Kidney tubule cell (primary cell): ENCODE measurements at regions not wholly inside any gene's neighbourhood (a gene's known extent, or its start where the extent isn't known, plus 50 kb on each side); places are given as distances from the start of the nearest gene placed in this dataset.

ENCODE experiments used
- DNase-seq: peaks from one replicate; pipeline ENCODE4 v3.0.0-alpha.2; 2018; ENCODE audit warnings: low spot score

- no peak for DNase-seq
Observed at GRCh38 chr18:77990131-77990530, 740.5 kb downstream of the GALR1 start.

DNA sequence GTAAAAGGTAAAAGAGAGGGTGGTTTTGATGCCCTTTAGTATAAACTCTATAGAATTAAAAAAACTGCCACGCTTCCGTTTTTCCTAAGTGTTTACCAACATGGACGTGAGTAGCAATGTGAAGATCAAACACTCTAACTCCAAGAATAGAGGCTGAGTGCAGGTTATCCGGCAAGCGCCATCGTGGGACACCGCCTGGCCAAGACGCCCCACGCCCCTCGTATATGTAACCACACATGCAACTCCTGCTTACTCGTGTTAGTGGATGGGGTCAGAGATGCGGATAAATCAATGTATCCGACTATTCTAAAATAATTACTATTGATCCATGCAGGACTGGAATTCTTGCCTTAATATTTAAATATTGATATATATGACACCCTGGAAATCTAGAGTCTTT lies 741.3 kb downstream of the GALR1 start:
- DNase-seq, result no peak

DNA sequence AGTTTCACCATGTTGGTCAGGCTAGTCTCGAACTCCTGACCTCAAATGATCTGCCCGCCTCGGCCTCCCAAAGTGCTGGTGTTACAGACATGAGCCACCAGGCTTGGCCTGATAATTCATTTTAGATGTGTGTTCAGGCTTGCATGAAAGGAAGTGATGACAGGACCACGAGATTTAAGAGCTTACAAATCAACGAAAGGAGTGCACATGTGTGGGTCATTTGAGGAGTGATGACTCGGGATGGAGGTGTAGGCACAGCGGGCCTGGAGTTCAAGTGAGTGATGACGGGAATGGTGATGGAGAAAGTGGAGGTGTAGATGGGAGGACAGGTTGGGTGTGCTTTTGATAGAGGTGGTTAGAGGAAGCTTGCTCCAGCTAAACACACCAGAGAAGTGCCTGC lies 742.4 kb downstream of the GALR1 start:
- DNase-seq, result no peak

DNA sequence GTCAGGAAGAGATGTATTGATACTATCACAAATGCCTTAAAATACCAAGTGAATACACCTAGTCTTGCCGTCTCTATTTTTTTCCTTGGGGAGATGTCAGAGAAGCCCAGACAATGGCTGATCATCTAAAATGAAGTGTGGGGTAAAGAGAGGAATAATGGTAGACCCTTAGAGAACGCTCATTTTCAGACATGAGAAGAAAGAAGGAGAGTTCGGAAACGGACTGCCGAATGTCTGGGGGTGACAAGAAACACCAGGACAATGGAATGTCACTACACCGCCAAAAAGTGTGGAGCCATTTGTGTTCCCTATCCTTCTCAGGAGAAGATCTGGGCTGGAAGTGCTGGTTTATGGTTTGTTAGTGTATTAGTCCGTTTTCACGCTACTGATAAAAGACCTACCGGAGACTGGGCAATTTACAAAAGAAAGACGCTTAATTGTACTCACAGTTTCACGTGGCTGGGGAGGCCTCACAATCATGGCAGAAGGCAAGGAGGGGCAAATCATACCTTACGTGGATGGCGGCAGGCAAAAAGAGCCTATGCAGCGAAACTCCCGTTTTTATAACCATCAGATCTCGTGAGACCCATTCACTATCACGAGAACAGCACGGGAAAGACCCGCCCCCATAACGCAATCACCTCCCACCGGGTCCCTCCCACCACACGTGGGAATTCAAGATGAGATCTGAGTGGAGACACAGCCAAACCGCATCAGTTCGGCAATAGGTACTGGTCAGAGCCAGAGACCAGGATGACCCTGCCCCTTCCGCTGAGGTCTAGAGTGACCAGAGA lies 743.7 kb downstream of the GALR1 start:
- no peak for DNase-seq

DNA sequence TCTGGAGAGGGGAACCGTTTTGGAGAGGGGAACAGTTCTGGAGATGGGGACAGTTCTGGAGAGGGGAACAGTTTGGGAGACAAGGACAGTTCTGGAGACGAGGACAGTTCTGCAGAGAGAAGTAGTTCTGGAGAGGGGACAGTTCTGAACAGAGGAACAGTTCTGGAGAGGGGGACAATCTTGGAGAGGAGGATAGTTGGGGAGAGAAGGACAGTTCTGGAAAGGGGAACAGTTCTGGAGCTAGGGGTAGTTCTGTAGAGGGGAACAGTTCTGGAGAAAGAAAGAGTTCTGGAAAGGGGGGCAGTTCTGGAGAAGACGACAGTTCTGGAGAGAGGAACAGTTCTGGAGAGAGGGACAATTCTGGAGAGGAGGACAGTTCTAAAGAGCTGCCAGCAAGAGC lies 745.9 kb downstream of the GALR1 start:
- DNase-seq, result no peak

- DNase-seq, result no peak
Observed at GRCh38 chr18:77996737-77997136, 747.1 kb downstream of the GALR1 start.

DNA sequence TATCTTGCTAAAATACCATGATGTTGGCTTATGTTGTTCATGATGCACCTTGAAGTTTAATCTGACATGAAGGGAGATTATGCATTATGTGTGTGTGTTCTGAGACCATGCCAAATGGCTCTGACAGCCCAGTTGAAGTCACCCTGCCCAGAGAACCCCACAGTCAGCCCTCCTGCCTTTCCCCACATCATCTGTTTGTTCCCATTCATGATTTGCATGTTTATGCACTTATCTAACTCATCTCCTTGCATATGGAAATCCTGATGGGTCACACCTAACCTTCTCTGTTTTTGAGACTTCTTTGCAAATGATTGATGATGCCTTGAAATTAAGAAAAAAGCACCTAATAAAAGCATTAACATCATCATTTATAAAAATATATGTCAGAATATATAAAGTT lies 752.2 kb downstream of the GALR1 start:
- no peak for DNase-seq

DNA sequence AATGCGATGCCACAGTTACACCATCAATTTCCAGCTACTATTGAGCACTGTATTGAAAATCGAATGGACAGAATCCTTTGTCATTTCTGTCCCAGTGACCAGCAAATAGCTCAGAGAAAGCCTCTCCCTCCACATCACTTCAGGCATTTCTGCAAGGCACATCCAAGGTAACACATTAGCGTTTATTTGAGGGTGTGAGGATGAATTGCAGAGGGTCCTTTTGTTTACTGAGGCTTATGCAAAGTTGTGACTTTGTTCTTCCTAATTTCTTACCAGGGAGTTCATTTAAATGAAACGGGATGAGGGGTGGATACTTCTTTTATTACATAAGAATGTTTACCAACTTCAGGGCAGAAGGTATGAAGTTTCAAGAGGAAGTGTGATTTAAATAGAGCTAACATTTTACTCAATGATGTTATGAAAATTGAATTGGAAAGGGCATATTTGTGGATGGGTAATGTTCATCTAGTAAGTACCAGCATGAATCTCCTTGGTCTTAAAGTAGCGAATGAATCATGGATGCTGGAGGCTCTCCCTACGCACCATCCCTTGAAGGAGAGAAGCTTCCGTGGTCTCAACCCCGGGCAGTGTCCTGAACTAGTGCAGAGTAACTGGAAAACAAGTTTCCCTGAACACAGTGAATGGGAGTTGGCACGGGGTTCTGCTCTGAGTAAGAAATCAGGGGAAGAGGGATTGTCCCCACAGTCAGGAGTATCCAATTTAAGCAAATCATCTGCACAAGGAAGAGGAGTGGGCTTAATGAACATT lies 756.5 kb downstream of the GALR1 start:
- no peak for DNase-seq

DNA sequence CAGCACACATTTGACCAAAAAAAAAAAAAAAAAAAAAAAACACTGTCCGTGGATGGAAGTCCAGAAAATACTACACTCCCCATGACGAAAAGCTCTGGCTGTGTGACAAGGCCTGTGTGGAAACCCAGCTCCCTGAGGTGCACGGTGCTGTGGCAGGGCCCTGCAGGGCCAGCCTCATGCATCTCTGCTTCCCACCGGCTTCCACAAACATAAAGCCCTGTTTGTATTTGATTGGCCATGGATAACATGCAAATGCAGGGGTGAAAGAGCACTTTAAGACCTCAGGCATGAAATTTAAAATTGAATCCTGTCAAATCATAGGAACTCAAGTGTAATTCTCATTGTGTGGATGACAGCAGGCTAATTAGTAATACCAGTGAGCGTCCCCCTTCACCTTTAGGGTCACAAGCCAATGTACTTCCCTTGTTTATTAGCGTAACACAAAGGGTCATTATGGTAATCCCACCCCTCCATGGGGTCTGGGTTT lies 757.2 kb downstream of the GALR1 start:
- no peak for DNase-seq

- DNase-seq, result no peak
Observed at GRCh38 chr18:78010363-78010762, 760.7 kb downstream of the GALR1 start.

DNA sequence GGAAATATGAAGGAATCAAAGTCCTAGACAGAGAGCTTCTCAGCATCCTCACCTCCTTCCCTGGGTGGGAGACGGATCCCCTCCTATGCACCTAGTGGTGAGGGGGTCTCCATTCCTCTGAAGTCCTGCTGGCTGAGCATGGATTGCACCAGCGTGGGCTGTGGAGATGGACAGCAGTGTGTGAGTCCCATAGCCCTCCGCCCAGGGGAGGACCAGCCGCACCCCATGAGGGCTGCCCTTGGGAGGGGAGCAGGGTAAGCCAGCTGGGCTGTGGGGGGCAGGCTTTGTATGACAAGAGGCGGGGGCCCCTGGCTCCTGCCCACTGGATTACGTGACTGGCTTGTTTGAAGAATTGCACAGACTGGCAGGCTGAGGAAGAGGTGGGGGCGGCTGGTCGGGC lies 768.2 kb downstream of the GALR1 start:
- DNase-seq, result no peak

DNA sequence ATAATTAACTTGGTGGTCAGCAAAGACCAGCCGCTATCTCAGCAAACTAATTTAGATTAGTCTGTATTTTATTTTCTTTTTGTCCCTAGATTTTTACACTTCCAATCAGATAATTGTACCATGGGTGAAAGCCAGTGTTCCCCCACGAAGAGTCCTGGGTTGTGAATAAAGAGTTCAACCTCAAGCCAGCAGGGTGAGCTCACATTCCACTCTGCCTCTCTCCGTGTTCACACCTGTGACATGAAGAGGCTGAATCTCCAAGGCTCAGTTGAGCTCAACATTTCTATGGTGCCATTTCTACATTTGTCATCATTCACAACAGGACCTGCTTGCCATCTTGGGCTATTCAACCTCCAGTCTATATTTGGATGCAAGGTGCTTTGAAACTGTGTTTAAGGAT lies 771.5 kb downstream of the GALR1 start:
- no peak for DNase-seq

- DNase-seq, result no peak
Observed at GRCh38 chr18:78031589-78031988, 781.9 kb downstream of the GALR1 start.

- DNase-seq, result no peak
Observed at GRCh38 chr18:78031991-78032390, 782.3 kb downstream of the GALR1 start.

GRCh38 chr18:78032574-78032973 lies 782.9 kb downstream of the GALR1 start:
- DNase-seq, result no peak

GRCh38 chr18:78034755-78035154 lies 785.1 kb downstream of the GALR1 start:
- no peak for DNase-seq

DNA sequence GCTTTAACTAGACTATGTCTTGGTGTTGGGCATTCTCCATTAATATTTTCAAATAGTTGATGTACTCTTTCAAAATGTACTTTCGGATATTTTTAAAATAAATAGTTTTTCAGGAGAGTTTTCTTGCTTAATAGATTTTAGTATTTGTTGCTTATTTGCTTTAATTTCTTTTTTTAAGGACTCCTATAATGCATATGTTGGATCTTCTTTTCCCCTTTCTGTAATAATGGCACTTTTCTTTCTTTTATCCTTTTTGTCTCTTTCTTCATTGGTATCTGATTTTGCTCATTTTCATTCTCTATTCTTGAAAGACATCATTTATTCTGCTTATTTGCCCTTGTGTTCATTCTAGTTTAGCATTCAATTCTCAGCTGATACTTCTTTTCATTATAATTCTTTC lies 791.6 kb downstream of the GALR1 start:
- DNase-seq, result no peak

DNA sequence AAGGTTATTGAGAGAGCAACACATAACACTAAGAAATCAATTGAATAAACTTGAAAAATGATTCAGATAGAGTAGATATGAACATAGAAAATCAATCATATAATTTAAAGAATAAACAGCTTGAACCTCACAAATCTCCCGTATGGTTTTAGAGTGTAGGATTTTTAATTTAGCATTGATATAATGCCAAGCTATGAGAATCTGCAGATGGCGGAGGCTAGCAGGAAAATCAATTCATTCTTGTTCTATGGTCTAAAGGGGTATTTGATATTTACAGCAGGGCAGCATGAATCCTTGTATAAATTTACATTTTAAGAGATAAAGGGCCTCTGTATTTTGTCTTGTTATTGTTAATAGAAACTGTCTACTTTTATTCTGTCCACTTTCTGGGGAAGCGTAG lies 797.0 kb downstream of the GALR1 start:
- no peak for DNase-seq

DNA sequence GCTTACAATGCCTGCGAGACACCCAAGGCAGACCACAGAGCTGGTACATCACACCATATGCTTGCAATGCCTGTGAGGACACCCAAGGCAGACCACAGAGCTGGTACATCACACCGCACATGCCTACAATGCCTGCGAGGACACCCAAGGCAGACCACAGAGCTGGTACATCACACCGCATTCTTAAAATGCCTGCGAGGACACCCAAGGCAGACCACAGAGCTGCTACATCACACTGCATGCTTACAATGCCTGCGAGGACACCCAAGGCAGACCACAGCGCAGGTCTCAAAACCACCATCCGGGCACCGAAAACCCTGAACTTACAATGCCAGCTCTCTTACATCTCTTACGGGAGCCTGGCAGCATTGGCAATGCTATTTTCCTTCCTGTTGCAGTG lies 799.6 kb downstream of the GALR1 start:
- DNase-seq, result no peak

DNA sequence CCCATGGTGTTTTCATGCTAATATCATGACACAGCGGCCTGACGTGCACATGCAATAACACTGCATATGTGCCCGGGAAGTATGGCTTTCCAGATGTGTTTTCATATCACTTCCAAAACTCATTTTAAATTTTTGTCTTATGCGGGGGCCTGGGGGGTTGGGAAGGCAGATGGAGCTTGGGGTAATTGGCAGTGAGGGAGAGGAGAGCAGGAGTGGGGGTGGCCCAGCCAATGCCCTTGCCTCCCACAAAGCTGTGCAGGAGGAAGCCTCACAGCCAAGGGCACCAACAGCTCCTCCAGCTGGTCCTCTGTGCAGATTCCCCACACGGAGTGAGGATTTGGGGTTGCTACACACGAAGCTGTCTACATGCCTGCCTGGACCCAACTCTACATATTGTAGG lies 805.2 kb downstream of the GALR1 start:
- no peak for DNase-seq

- no peak for DNase-seq
Observed at GRCh38 chr18:78056011-78056410, 806.4 kb downstream of the GALR1 start.

GRCh38 chr18:78069784-78070664 lies 820.4 kb downstream of the GALR1 start:
- DNase-seq, result peak; percentile 1
